ENCODE measurements at regions not wholly inside any gene's neighbourhood (a gene's known extent, or its start where the extent isn't known, plus 50 kb on each side); places are given as distances from the start of the nearest gene placed in this dataset.

DNA sequence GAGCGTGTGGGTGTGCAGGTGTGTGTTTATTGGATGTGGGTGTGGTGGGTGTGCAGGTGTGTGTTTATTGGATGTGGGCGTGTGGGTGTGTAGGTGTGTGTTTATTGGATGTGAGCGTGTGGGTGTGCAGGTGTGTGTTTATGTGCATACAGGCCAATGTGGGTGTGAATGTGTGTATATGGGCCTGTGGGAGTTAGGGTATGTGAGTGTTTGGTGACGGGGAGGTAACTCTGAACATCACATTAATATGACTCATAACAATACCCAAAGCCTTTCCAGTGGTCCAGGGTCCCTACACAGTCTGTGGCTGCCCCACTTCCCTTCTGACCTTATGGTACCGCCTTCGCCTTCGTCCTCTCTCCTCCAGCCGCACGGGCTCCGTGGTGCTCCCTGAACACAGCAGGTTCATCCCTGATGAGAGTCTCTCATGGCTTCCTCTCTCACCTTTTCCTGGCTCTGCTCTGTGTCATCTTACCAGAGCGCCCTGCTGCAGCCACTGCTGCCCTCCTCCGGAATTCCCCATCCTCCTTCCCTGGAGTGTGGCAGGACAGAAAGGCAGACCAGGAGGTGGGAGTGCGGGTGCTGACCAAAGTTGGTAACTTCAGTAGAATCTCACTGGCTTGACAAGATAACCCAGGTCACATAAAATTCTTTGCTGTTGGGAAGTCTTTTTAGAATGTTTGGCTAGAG, 80.0 kb downstream of the SLC2A10 start:
- Histone ChIP-seq H3K27ac (ENCODE audit: low read length) (no peak overlapping the region), H3K4me1 (ENCODE audit: control insufficient read depth, insufficient read depth, low read length) (no peaks in the 10 kb centered on the region), H3K27me3 (ENCODE audit: control insufficient read depth, insufficient read depth, low read length) (no peaks in the 10 kb centered on the region), H3K9me3 (ENCODE audit: control insufficient read depth, insufficient read depth, low read length) (no peaks in the 10 kb centered on the region), H3K4me3 (ENCODE audit: low read length) (no peak overlapping the region), H3K36me3 (ENCODE audit: control insufficient read depth, insufficient read depth, low read length) (no peaks in the 10 kb centered on the region)
- H3K27me3 Mint-ChIP-seq (ENCODE audit: low read depth in 2 of 2), result peaks cover 9 to 21% of the 10 kb centered on the region in 2 donors
- intact Hi-C loops (cut with micrococcal nuclease), result no loop called here
- no peak overlapping the region for H3K27ac Mint-ChIP-seq
- H3K9me3 Mint-ChIP-seq, result no peaks in the 10 kb centered on the region
- H3K36me3 Mint-ChIP-seq, result no peaks in the 10 kb centered on the region
- 84% methylated on average over 11 of the region's 13 CpGs for WGBS (ENCODE audit: insufficient coverage)
- ATAC-seq, result no peak
- H3K4me3 Mint-ChIP-seq, result no peak overlapping the region
- H3K4me1 Mint-ChIP-seq, result no peaks in the 10 kb centered on the region
- DNase-seq, result no peak
- TF ChIP-seq, protein P1, sequence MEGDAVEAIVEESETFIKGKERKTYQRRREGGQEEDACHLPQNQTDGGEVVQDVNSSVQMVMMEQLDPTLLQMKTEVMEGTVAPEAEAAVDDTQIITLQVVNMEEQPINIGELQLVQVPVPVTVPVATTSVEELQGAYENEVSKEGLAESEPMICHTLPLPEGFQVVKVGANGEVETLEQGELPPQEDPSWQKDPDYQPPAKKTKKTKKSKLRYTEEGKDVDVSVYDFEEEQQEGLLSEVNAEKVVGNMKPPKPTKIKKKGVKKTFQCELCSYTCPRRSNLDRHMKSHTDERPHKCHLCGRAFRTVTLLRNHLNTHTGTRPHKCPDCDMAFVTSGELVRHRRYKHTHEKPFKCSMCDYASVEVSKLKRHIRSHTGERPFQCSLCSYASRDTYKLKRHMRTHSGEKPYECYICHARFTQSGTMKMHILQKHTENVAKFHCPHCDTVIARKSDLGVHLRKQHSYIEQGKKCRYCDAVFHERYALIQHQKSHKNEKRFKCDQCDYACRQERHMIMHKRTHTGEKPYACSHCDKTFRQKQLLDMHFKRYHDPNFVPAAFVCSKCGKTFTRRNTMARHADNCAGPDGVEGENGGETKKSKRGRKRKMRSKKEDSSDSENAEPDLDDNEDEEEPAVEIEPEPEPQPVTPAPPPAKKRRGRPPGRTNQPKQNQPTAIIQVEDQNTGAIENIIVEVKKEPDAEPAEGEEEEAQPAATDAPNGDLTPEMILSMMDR (IDR thresholded peaks at IDR 0.05), result no peak

DNA sequence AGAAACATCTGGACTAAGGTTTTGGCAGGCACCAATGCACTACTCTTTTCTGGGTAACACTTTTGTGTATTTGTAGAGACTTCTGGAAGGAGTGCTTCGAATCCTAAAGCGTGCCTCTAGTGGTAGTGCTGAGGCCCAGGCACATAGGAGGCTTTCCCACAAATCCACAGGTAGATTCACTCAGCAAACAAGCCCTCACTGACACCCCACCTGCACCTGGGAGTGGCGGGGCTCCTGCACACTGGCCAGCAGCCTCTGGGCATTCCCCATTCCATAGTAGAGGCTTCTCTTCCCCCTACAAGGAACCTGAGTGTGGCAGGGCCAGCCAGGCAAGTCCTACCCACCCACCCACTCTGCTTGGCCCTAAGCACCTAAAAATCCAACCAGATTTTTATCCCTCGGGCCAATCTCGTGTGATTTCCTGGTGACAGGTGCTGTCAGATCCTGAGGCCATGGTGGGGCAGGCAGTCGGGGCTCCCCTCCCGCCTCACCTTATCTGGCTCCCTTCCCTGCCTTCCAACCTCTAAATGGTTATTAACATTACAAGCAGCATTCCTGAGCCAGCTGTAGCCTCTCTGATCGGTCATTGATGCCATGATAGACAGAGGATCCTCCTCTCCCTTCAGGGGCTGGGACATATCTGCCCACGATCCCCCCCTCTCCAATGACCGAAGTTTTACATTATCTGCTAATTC, 82.4 kb downstream of the SLC2A10 start:
- Histone ChIP-seq H3K9me3 (ENCODE audit: control insufficient read depth, insufficient read depth, low read length) (no peaks in the 10 kb centered on the region), H3K36me3 (ENCODE audit: control insufficient read depth, insufficient read depth, low read length) (no peaks in the 10 kb centered on the region), H3K27me3 (ENCODE audit: control insufficient read depth, insufficient read depth, low read length) (no peaks in the 10 kb centered on the region), H3K27ac (ENCODE audit: low read length) (no peak overlapping the region), H3K4me3 (ENCODE audit: low read length) (no peak overlapping the region), H3K4me1 (ENCODE audit: control insufficient read depth, insufficient read depth, low read length) (no peaks in the 10 kb centered on the region)
- Mint-ChIP-seq H3K27me3 (ENCODE audit: low read depth in 2 of 2) (peaks cover 7 to 15% of the 10 kb centered on the region in 2 donors), H3K4me3 (no peak overlapping the region), H3K9me3 (no peaks in the 10 kb centered on the region), H3K4me1 (no peaks in the 10 kb centered on the region), H3K36me3 (no peaks in the 10 kb centered on the region), H3K27ac (no peak overlapping the region)
- WGBS (ENCODE audit: insufficient coverage), result 82% methylated on average over 10 of the region's 10 CpGs
- DNase-seq (no peak), ATAC-seq (no peak)
- TF ChIP-seq, protein P1 (IDR thresholded peaks at IDR 0.05), result no peak
- intact Hi-C loops (cut with micrococcal nuclease), result no loop called here

DNA sequence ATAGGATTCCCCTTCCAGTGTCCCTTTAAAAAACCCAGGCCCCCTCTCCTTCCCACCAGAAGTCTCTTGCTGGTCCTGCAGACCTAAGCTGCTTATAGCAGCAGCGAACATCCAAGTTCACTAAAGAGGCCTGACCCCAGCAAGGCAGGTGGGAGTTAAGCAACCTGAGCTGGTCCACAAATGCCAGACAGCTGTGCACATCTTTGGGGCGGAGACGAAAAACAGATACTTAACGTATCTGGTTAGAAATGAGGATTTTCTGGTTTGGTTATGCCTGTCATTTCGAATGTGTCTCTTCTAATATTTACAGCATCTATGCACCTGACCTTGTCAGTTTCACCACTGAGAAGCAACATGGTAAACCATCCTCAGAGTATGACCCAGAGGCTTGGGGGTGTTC, 87.8 kb downstream of the SLC2A10 start:
- Mint-ChIP-seq H3K27me3 (ENCODE audit: low read depth in 2 of 2) (peaks cover 8 to 18% of the 10 kb centered on the region in 2 donors), H3K9me3 (no peaks in the 10 kb centered on the region), H3K4me3 (no peak overlapping the region), H3K4me1 (no peaks in the 10 kb centered on the region), H3K36me3 (no peaks in the 10 kb centered on the region), H3K27ac (no peak overlapping the region)
- ATAC-seq (no peak), DNase-seq (no peak)
- Histone ChIP-seq H3K27ac (ENCODE audit: low read length) (no peak overlapping the region), H3K36me3 (ENCODE audit: control insufficient read depth, insufficient read depth, low read length) (no peaks in the 10 kb centered on the region), H3K4me1 (ENCODE audit: control insufficient read depth, insufficient read depth, low read length) (no peaks in the 10 kb centered on the region), H3K27me3 (ENCODE audit: control insufficient read depth, insufficient read depth, low read length) (no peaks in the 10 kb centered on the region), H3K9me3 (ENCODE audit: control insufficient read depth, insufficient read depth, low read length) (no peaks in the 10 kb centered on the region), H3K4me3 (ENCODE audit: low read length) (no peak overlapping the region)
- WGBS (ENCODE audit: insufficient coverage), result 85% methylated on average over 5 of the region's 5 CpGs
- TF ChIP-seq, protein P1 (IDR thresholded peaks at IDR 0.05), result no peak
- intact Hi-C loops (cut with micrococcal nuclease), result no loop called here
